ENCODE measurements at regions not wholly inside any gene's neighbourhood (a gene's known extent, or its start where the extent isn't known, plus 50 kb on each side); places are given as distances from the start of the nearest gene placed in this dataset.

DNA sequence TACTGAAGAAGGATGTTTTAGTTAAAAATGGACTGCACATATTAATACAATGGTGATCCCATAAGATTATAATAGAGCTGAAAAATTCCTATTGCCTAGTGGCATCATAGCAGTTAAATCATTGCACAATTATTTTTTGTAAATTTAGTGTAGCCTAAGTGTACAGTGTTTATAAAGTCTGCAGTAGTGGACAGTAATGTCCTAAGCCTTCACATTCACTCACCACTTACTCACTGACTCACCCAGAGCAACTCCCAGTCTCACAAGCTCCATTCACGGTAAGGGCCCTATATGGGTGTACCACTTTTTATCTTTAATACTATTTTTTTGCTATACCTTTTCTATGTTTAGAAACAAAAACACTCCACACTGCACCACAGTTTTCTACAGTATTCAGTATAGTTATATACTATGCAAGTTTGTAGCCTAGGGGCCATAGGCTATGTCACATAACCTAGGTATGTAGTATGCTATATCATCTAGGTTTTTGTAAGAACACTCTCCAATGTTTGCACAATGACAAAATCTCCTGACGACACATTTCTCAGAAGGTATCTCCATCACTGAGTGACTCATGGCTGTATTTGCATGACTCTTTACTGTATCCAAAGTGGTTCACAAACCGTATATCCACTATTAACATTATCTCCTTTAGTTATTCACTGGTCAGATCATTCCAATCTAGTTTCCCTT is 536.0 kb downstream of the KLF12 start:
- FAIRE-seq (peak; percentile 13), DNase-seq (ENCODE audit: low read depth) (peak; percentile 99)
- H3K4me3 ChIP-seq (ENCODE audit: low read depth, low read length): no peak overlapping the region
- no peaks in the 10 kb centered on the region for H3K27me3 ChIP-seq (ENCODE audit: control insufficient read depth, insufficient read depth, low read length)
- no peaks in the 10 kb centered on the region for H3K36me3 ChIP-seq (ENCODE audit: control insufficient read depth, insufficient read depth, low read length)
- TF ChIP-seq, protein P1, sequence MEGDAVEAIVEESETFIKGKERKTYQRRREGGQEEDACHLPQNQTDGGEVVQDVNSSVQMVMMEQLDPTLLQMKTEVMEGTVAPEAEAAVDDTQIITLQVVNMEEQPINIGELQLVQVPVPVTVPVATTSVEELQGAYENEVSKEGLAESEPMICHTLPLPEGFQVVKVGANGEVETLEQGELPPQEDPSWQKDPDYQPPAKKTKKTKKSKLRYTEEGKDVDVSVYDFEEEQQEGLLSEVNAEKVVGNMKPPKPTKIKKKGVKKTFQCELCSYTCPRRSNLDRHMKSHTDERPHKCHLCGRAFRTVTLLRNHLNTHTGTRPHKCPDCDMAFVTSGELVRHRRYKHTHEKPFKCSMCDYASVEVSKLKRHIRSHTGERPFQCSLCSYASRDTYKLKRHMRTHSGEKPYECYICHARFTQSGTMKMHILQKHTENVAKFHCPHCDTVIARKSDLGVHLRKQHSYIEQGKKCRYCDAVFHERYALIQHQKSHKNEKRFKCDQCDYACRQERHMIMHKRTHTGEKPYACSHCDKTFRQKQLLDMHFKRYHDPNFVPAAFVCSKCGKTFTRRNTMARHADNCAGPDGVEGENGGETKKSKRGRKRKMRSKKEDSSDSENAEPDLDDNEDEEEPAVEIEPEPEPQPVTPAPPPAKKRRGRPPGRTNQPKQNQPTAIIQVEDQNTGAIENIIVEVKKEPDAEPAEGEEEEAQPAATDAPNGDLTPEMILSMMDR (IDR thresholded peaks at IDR 0.05; ENCODE audit: insufficient read depth, low read length, severe bottlenecking): no peak

DNA sequence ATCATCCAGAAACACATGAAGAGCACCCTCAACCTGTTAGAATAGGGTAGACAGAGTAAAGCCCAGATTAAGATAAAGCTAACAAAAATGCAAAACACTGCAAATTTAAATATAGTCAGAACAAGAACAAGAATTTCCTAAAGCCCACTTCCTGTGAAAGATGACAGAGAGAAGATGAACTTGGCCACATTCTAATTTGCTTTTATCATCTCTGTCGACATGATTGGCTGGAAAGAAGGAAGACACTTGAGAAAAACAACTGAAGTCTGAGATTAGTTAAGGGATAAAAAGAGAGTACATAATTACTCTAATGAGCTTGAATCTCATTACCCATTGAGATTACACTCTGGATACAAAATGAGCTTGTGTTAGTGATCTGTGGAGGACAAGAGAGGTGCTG is 537.6 kb downstream of the KLF5 start:
- Histone ChIP-seq H3K27me3 (ENCODE audit: control insufficient read depth, insufficient read depth, low read length) (no peaks in the 10 kb centered on the region), H3K36me3 (ENCODE audit: control insufficient read depth, insufficient read depth, low read length) (no peaks in the 10 kb centered on the region), H3K4me3 (ENCODE audit: low read depth, low read length) (no peak overlapping the region)
- no peak for FAIRE-seq
- DNase-seq (ENCODE audit: low read depth): no peak
- TF ChIP-seq, protein P1 (IDR thresholded peaks at IDR 0.05; ENCODE audit: insufficient read depth, low read length, severe bottlenecking): no peak

DNA sequence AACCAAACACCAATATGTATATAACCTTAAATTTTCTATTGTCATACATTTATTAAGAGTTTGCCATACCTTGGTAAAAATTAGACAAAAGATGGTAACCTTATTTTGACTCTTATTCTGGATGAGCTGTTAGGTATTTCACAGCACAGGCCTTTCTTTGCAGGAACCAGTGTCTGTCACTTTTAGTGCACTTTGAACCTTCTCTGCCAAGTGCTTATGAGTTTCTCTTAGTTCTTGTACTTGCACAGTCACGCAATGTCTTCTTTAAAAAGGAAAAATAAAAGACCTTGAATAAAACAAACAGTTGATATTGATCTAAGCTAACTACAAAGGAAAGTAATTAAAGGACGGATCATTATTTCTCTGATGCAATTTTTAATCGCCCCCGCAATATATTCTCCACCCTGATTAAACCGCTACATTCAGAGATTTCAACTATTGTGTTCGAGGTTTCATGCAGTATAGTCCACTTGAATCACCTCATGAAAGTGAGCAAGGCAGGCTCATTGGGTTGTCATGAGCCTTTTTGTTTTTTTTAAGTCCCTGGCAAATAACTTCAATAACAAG is 534.5 kb downstream of the KLF5 start:
- Histone ChIP-seq H3K36me3 (ENCODE audit: control insufficient read depth, insufficient read depth, low read length) (no peaks in the 10 kb centered on the region), H3K27me3 (ENCODE audit: control insufficient read depth, insufficient read depth, low read length) (no peaks in the 10 kb centered on the region), H3K4me3 (ENCODE audit: low read depth, low read length) (no peak overlapping the region)
- FAIRE-seq (no peak), DNase-seq (ENCODE audit: low read depth) (no peak)
- TF ChIP-seq, protein P1 (IDR thresholded peaks at IDR 0.05; ENCODE audit: insufficient read depth, low read length, severe bottlenecking): no peak

DNA sequence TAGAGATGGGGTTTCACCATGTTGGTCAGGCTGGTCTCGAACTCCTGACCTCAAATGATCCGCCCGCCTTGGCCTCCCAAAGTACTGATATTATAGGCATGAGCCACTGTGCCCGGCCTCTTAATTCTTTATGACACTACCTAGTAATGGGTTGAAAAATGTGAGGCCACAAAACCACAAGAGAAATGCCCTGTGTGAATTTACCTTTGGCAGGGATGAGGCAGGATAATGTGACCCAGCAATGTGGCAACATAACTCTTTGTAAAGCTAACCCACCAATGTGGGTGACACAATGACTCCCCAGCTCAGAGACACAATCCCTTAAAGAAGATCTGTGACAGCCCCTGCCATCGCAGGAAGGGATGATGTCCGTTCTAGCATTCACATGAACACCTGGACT is 533.1 kb downstream of the KLF5 start:
- FAIRE-seq: no peak
- DNase-seq (ENCODE audit: low read depth): no peak
- H3K4me3 ChIP-seq (ENCODE audit: low read depth, low read length): no peak overlapping the region
- H3K36me3 ChIP-seq (ENCODE audit: control insufficient read depth, insufficient read depth, low read length): no peaks in the 10 kb centered on the region
- TF ChIP-seq, protein P1 (IDR thresholded peaks at IDR 0.05; ENCODE audit: insufficient read depth, low read length, severe bottlenecking): no peak
- H3K27me3 ChIP-seq (ENCODE audit: control insufficient read depth, insufficient read depth, low read length): no peaks in the 10 kb centered on the region

DNA sequence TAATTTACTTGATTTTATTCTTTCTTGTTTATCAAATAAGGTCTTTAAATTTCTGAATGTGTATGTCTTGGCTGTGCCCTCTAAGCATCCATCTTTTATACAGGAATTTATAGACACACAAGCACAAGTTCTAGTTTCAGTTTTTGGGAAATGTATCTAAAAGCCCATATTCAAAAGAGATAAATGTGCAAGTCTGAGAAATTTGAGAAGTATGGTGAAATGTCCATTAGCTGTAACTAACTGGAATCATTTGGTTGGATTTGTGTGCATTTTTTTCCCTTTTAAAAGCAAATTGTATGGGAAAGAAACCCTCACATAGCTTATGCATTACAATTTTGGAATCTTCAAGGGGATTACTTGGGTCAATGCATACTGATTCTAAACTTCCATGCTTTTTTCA is 532.0 kb downstream of the KLF5 start:
- Histone ChIP-seq H3K36me3 (ENCODE audit: control insufficient read depth, insufficient read depth, low read length) (no peaks in the 10 kb centered on the region), H3K4me3 (ENCODE audit: low read depth, low read length) (no peak overlapping the region), H3K27me3 (ENCODE audit: control insufficient read depth, insufficient read depth, low read length) (no peaks in the 10 kb centered on the region)
- TF ChIP-seq, protein P1 (IDR thresholded peaks at IDR 0.05; ENCODE audit: insufficient read depth, low read length, severe bottlenecking): no peak
- DNase-seq (ENCODE audit: low read depth): no peak
- no peak for FAIRE-seq

DNA sequence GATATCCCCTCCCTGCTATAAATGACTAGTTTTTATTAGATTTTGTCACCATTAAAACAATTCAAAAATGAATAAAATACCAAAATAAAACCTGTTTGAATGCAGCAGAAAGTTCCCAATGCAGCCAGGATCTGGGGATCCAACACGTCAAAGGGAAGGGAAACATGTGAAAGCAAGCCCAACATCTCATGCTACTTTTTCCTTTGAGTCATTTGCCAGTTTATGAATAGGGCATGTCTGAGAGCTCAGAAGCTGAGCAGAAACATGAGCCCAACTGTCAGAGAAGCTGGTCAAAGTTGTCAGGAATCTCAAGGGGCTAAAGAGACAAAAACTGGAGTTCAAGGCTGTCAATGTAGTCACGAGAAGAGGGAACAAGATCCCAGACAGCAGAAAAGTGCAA is 526.4 kb downstream of the KLF5 start:
- no peaks in the 10 kb centered on the region for H3K27me3 ChIP-seq (ENCODE audit: control insufficient read depth, insufficient read depth, low read length)
- FAIRE-seq (no peak), DNase-seq (ENCODE audit: low read depth) (peak; percentile 85)
- no peaks in the 10 kb centered on the region for H3K36me3 ChIP-seq (ENCODE audit: control insufficient read depth, insufficient read depth, low read length)
- no peak overlapping the region for H3K4me3 ChIP-seq (ENCODE audit: low read depth, low read length)
- TF ChIP-seq, protein P1 (IDR thresholded peaks at IDR 0.05; ENCODE audit: insufficient read depth, low read length, severe bottlenecking): no peak
